NOMO-1 (cell line): ENCODE measurements at regions not wholly inside any gene's neighbourhood (a gene's known extent, or its start where the extent isn't known, plus 50 kb on each side); places are given as distances from the start of the nearest gene placed in this dataset.
A peak's percentile ranks its signal among the peaks of the same experiment; 100 is the strongest.

Source experiments
- DNase-seq, 2 experiments: peaks; one replicate each; lab custom pipeline; 2025; ENCODE audit not compliant: unreplicated experiment in 2 of 2; lab: John Stamatoyannopoulos, UW

DNA sequence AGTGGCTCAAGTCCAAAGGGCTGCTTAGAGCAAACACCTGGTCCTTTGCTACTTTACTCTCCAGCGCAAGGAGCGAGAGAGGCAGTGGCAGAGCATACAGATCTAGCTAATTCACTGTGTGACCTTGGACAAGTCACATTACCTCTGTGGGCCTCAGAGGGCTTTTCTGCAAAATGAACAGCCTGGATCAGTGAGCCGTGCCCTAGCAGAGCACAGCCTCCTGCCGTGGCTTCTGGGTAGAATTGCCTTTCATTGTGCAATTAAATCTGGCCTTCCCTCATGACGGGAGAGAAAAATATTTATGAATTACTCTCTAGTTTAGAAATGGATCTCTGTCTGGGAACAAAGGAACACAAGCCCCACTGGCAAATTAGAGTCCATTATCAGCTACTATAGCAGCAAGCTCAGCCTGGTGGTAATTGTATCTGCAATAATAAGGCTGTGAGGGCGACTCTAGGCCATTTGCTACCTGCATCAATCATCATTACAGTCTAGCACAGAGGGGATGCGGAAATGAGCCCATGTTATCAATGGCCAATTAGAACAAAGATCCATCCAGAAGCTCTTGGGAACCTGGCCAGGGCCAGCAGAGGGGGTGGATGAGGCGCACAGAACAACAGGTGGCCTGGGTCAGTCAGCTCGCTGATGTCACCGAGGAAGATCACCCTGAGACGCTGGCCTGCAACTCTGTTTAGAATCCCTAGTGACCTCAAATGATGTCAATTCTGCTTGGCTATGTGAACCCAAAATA, 114.2 kb upstream of the LY86 start:
- DNase-seq, result no peak

DNA sequence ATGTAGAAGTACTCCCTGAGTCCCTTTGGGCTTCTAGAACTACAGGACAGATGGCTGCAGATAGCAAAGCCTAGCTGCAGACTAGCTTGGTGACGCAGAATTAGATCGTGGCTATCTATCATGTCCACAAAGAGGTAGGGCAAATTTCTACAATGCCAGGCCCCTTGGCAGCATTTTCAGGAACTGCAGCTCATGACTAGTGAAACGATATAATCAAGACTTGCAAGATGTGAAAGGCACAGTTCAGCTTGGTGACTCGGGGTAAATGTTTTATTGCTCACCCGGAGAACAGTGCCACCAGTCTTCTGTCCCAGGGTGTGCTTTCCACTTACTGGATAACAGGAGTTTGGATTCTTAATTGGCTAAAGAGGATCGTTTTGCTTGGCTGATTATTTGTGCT, 108.7 kb upstream of the LY86 start:
- DNase-seq, result no peak

DNA sequence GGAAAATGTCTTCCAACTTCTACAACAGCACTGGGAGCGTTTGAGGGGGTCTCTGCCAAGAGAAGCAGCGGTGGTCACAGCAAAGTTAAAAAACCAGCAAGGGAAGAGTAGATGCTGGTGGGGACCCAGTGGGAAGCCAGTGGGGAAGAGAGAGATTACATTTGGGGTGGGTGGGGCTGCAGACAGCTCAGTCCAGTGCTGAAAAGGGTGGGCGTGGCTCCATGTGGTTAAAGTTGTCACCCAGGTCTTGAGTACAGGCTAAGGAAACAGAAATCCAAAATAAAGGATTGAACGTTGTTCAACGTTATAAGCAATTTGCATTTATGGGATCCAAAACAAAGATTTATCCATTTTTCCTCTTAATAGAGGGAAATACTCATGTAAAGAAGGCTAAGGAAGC, 106.3 kb upstream of the LY86 start:
- DNase-seq, result no peak

DNA sequence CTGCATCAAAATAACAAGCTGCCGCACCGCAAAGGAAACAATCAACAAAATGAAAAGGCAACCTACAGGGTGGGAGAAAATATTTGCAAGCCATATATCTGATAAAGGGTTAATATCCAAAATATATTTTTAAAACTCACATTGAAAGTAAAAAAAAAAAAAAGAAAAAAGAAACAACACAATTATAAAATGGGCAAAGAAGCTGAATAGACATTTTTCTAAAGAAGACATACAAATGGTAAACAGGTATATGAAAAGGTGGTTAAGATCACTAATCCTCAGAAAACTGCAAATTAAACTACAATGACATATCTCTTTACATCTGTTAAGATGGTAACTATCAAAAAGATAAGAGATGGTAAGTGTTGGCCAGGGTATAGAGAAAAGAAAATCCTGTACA, 105.4 kb upstream of the LY86 start:
- no peak for DNase-seq

DNA sequence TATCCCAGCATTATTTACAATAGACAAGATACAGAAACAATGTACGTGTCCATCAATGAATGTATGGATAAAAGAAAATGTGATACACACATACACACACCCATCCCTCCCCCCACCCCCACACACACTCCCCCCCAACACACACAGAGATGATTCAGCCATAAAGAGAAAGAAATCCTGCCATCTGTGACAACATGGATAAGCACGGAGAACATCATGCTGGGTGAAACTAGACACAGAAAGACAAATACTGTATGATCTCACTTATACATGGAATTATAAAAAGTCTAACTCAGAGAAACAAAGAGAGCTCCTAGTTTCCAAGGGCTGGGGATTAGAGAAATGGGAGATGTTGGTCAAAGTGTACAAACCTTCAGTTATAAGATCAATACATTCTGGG, 104.8 kb upstream of the LY86 start:
- no peak for DNase-seq

DNA sequence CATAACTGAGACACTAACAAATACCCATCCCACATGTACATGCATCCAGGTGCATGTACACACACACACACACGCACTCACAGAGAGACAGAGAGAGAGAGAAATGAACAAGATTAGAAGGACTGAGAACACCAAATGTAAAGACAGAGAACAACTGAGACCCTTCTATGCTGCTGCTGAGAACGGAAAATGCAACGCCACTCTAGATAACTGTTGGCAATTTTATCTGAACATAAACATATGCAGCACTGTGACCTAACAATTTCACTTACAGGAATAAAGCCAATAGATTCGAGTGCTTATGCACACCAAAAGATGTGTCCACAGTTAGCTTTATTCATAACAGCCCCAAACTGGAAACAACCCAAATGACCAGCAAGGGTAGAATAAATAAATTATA, 103.8 kb upstream of the LY86 start:
- no peak for DNase-seq

DNA sequence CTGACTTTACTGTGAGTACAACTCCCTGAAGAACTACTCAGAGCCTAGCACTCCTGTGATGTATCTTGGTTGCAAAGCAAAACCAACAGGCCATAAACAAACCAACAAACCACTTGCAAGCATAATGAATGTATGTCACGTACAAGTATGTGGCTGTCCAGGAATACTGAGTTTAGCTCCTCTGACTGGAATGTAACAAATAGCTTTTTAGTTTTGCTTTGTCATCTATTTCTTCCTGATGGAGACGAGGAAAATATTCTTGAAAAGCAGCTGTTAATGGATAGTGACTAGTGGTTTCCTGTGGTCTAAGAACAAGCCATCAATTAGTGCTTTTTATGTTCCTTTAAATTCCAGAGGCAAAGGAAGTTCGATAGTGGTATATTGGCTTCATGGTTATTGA, 101.9 kb upstream of the LY86 start:
- DNase-seq, result no peak

DNA sequence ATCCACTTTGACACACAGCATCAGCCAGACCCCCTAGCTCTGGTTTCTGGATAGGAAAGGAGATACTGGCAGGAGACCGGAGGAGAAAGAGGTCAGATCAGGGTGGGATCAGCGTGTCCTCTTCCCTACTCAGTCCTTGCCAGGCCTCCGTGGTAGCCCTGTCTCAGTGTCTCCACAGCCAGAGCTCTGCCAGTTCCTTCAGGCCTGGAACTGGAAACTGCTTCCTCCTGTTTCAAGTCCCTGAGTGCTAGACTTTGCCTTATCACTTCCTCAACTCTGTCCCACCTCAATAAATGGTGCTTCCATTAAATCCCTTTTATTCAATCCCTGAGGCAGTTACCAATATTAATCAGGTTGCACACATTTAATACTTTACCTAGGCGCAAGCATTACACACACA, 96.8 kb upstream of the LY86 start:
- no peak for DNase-seq

DNA sequence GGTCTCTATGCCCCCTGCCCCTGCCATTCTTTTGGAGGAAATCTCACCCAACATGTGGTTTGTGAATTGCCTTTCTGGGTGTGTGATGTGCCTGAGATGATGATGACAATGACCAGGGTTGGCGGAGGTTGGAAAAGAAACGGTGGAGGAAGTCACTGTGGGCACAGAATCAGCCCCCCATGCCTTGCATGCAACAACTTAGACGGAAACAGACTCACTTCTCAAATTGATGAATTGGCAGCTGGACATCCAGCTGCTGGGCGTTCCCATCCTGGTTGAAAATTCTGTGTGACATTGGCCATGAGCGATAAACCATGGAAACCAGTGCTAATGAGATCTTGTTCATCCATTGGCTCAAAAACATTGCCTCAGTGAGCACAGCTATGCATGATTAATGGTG, 95.8 kb upstream of the LY86 start:
- no peak for DNase-seq

DNA sequence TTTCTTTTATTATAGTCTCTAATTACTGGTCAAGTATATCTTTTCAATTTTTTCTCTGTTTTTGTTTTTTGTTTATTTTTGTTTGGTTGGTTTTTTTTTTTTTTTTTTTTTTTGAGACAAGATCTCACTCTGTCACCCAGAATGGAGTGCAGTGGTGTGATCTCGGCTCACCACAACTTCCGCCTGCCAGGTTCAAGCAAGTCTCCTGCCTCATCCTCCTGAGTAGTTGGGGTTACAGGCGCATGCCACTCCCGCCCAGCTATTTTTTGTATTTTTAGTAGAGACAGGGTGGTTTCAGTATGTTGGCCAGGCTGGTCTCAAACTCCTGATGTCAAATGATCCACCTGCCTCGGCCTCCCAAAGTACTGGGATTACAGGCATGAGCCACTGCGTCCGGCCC, 94.4 kb upstream of the LY86 start:
- peak; percentile 9 to 26 for DNase-seq

DNA sequence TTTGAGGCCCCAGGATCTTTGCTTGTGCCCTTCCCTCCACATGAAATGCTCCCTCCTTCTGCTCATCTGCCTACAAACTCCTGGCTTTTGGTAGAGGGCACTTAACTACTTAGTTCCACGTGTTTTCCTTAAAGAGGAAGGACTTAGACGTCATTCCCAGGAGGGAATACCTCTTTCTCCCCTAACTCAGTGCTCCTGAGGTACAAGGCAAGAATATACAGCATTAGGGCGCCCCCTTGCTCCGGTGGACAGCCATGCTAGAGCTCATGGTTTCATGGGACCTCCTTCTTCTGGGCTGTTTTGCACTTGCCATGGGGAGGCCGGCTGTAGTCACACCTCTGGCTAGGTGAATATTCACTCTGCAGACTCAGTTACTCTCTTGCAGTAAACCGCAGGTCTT, 93.8 kb upstream of the LY86 start:
- DNase-seq, result peak; percentile 45 to 66

DNA sequence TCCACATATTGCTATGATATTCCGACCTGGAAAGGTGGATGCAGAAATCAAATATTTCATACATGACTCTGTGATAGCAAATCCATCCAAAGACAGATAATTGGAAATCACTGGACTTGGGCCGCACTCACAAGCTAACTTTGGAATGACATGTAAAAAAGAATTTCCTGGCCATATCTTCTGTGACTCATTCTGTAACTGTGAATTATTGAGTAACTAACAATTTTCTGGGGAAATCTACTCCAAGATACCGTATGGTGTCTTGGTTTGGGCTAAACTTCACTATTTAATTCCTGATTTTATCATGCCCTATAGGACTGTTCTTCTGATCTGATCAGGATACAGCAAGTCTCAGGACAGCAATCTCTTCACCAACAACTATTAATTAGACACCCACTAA, 92.7 kb upstream of the LY86 start:
- DNase-seq, result peak in 1 of 2 experiments; percentile 19

DNA sequence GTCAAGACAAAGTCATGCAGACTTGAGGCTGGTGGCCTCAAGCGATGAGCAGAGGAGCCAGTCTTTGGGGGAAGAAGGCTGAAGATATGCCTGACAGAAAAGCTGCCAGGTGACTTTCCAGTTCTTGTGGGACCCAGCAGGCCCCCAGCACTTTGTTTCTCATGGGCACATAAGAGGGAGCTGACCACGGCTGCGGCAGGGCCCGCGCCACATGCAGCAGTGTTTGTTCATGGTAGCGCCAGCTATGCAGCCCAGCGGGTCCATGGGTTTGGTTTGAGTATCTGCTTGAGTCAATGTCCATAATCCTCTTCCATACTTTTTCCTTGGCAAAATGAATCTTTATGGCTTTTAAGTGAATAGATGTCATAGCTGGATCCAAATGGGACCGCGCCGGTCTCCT, 91.0 kb upstream of the LY86 start:
- DNase-seq, result no peak

DNA sequence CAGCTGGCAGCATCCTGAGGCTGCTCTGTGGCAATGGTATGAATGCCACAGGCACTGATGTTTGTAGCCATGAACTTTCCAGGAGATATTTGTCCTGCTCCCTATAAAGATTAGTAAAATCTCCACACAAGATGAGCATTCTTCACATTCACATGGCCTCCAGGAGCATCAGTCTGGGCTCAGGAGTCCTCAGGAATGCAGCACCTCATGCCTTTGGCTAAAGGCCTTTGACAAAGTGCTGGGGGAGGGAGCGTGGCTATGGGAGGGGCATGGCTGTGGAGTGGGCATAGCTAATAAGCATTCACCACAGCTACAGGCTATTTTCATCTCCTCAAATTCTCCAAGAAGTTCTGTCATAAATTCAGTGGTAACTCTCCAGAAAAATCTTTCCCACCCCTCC, 90.5 kb upstream of the LY86 start:
- no peak for DNase-seq

DNA sequence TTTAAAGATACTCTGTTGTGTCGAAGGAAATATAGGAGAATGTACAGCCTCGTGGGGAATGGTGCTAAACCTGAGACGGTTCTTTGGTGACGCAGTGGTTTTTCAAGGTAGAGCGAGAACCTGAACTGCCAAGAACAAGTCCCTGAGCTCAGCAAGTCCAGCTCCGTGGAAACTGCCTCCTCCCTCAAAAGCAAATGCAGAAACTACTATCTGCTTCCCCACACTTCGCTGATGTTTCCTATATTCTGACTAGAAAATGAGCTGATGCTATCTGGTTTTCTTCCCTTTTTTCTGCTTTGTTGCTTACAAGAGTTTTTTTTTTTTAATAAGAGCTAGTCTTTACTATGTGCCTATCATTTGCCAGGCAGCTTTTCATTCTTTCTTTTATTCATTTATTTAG, 85.3 kb upstream of the LY86 start:
- DNase-seq, result peak in 1 of 2 experiments; percentile 22

DNA sequence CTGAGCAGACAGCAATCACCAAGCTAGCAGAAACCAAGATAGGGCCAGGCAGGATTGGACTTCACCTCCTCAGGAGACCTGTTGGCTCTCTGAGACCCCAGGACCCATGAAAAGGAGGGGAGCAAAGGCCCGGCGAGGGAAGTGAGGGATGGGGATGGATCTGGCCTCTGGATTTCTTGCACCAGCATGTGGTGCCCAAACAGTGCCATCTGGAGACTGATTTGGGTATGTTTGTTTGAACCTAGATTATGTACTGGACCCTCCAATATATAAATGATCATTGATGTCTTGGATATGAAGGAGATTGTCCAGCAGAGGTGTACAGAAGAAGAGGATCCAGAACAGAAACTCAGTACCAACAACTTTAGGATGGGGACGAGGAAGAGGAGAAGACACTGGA, 83.4 kb upstream of the LY86 start:
- DNase-seq, result no peak

DNA sequence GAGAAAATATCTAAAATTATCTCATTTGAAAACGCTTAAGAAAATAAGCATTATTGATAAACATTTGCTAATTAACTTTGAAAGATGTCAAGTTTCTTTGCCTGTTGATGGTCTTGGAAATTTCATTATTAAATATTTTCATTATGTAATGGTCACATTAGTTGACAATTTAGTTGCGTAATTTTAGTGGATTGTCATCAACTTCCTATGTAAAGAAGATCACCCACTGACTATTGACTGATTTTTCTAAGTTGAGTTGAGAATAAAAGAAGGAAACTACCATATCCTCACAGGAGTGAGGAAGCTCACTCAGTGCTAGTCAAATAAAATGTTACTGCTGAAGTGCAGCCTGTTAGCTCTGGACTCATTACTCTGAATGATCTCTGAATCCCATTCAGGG, 79.9 kb upstream of the LY86 start:
- DNase-seq, result no peak

DNA sequence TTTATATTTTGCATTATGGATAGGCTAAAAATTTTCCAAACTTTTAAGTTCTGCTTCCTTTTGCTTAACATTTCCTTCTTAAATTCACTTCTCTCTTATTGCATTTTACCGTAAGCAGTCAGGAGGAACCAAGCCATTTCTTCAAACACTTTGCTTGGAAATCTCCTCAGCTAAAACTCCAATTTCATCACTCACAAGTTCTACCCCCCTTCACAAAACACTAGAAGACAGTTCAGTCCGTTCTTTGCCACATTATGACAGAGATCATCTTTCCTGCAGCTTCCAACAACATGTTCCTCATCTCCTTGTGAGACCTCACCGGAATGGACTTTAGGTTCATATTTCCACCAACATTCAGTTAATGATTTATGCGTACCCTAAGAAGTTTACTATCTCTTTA, 79.2 kb upstream of the LY86 start:
- no peak for DNase-seq

DNA sequence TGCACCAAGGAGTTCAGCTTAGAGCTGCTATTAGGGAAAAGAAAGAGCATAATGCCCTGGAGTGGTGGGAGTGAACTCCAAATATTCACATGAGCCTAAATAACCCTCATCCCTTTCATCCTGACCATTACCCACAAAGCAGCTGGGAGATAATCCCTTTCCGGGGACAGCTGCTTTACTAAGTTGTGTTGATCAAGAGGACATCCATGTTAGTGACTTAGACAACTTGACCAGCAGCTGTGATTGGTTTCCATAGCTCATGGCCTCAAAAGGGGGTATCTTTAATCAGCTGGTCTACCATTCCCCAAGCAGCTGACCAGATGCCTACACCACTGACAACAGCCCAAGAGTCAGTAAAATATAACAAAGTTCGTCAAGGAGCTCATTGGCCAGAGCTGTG, 75.8 kb upstream of the LY86 start:
- no peak for DNase-seq

DNA sequence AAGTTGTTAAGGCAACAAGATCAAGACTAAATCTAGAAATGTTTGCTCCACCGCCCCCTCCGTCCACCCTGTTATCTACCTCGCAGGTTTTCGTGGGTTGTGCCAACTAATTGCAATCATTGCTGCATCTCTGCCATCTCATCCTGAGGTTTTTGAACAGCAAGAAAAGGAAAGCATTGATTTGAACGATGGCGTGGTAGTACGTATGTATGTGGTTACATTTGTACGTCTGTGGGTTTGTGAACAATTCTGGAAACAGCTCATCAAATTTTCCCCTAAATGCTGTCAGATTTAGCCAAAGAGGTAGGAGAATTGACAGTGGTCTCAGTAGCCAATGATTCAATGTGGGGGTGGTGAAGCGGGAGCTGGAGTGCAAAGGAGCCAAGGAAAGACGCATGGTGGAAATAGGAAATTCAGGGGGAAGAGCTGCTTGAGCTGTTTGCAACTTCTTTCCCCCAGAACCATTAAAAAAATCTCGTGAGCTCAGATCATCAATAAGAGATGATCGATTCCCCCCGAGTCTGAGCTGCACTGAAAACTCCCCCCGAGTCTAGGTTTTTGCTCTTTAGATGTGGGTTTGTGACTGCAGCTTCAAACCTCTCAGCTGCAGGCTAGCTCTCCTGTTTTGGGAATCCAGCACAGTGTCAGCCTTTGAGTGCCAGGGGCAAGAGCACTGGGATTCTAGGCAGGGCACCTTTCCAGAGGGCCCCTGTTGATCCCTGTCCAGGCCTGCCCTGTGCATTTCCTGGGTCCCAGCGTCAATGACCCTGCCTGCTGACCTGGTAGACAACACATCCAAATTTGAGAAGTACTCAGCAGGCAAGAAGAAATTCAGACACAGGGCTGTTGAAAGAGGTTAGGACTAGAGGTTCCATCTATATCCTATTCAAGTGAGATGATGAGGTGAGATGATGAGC, 72.6 kb upstream of the LY86 start:
- DNase-seq, result no peak

DNA sequence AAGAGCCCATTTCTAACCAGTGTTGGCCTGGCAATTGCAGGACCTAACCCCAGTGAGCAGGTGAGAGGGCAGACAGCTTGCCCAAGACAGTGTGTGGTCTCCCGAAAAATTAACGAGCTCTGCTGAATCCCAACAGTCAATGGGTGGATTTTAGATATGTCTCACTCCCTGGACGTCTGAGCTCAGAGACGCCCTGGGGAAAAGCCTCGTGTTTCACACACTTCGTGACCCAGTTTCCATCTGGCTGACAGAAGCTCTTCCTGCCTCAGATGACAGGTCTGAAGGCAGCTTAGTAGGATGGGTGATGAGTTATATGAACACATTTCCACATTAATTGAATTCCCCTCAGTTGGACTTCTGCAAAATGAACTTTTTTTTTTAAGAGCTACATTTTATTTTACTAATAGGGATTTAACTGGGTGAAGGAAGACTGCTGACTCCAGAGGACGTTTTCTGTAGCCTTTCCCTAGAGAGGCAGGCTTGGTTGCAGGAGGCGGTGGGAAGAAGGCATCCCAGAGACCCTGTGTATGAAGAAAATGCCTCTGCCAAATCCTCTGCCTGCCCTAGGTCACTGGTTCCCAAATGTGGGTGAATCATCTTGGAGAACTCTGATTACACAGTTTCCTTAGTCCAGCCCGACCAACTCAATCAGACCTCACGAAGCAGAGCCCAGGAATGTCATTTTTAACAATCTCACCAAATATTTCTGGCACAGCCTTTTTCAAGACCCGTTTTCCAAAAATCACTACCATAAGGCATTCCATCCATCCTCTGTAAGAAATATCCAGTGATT, 71.7 kb upstream of the LY86 start:
- DNase-seq, result no peak
